ENCODE measurements at regions not wholly inside any gene's neighbourhood (a gene's known extent, or its start where the extent isn't known, plus 50 kb on each side); places are given as distances from the start of the nearest gene placed in this dataset.

DNA sequence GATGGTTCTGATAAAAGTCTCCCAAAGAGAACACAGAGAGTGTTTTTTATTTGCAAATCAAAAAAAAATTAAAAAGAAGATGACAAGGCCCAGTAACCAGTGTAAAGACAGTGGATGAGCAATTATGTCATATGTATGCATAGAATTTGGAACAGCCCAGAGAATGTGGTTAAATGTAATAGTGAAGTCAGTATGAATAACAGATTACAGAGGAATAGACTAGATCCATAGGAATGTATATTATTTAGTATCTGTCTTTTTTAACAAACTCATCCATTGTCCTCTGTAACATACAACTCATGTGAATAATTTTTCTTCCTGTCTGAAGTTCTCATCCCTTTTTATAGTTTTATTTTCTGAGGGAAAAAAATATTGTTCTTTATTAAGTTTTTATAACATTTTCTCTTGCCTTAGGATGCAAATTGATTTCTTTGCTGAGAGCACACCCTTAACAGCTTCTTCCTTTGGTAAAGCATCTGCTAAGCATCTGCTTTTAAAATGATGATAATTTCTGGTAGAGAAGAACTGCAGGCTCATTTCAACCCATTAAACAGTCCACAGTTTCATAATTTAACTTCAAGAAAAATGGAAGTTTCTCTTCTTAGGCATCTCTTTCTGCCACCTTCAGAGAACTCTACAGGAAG, 266.5 kb upstream of the MTNR1B start:
- TF ChIP-seq, protein P1, sequence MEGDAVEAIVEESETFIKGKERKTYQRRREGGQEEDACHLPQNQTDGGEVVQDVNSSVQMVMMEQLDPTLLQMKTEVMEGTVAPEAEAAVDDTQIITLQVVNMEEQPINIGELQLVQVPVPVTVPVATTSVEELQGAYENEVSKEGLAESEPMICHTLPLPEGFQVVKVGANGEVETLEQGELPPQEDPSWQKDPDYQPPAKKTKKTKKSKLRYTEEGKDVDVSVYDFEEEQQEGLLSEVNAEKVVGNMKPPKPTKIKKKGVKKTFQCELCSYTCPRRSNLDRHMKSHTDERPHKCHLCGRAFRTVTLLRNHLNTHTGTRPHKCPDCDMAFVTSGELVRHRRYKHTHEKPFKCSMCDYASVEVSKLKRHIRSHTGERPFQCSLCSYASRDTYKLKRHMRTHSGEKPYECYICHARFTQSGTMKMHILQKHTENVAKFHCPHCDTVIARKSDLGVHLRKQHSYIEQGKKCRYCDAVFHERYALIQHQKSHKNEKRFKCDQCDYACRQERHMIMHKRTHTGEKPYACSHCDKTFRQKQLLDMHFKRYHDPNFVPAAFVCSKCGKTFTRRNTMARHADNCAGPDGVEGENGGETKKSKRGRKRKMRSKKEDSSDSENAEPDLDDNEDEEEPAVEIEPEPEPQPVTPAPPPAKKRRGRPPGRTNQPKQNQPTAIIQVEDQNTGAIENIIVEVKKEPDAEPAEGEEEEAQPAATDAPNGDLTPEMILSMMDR (IDR thresholded peaks at IDR 0.05; ENCODE audit: borderline replicate concordance, control extremely low read depth, extremely low read depth, insufficient read depth, missing control alignments): no peak
- no peak for DNase-seq (ENCODE audit: low spot score)
- in situ Hi-C loops (cut with MboI; ENCODE audit: low sequenced_read_pairs, unreplicated experiment): no loop called here

DNA sequence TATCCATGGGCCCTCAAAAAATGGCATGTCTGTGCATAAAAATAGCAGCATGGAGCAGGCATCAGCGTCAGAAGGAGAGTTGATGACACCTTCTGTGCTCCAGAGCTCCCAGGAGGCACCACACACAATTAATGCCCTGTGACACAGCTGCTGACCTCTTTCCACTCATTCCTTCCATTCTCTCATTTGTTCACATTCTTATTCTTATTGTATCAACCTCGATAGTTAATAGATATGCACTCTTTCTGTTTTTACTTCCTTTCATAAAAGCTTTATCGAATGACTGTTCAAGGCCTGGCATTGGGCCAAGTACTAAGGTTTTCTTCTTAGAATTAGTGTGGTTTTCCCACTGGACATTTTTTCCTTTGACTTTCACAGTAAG, 266.0 kb upstream of the MTNR1B start:
- no peak for DNase-seq (ENCODE audit: low spot score)
- TF ChIP-seq, protein P1 (IDR thresholded peaks at IDR 0.05; ENCODE audit: borderline replicate concordance, control extremely low read depth, extremely low read depth, insufficient read depth, missing control alignments): no peak
- in situ Hi-C loops (cut with MboI; ENCODE audit: low sequenced_read_pairs, unreplicated experiment): no loop called here

DNA sequence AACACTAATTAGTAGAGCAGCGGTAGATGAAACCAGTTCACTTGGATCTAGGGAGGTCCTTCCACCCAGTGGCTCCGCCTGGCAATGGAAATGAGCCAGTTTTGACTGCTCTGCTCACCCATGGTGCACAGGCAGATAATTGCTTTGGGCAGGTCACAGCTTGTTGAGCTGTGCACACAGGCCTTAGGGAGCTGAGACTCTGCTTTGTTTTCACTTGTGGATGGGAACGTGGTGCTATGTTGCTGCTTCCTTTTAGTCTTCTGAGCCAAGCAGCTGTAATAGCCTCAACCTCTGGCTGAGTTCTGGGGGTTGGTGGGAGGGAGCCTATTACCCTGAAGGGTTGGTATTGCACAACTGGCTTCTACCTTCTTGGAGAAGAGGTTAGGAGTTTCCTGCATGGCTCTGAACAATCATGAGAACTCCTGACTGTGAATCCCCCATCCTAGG, 262.3 kb upstream of the MTNR1B start:
- in situ Hi-C loops (cut with MboI; ENCODE audit: low sequenced_read_pairs, unreplicated experiment): no loop called here
- no peak for DNase-seq (ENCODE audit: low spot score)

DNA sequence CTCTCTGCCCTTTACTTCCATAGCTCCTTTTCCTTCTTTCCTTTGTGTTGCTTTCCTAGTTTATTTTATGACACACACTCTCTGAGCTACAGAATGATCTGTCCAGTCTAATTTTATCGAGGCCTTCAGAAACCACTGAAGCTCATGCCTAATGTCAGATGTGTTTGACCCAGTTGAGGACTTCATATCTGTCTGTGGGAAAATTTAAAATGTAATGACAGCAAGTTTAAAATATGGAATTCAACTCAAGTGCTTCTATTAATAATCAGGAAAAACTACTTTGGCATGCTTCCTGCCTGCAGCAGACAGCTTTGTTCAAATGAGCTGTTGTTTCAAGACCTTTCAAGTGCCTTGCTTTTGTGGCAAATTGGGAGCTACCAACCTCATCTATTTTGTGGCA, 261.8 kb upstream of the MTNR1B start:
- DNase-seq (ENCODE audit: low spot score): no peak
- TF ChIP-seq, protein P1 (IDR thresholded peaks at IDR 0.05; ENCODE audit: borderline replicate concordance, control extremely low read depth, extremely low read depth, insufficient read depth, missing control alignments): no peak
- in situ Hi-C loops (cut with MboI; ENCODE audit: low sequenced_read_pairs, unreplicated experiment): no loop called here

More for the DNA sequence above, 262.3 kb upstream of the MTNR1B start:
- TF ChIP-seq, protein P1 (IDR thresholded peaks at IDR 0.05; ENCODE audit: borderline replicate concordance, control extremely low read depth, extremely low read depth, insufficient read depth, missing control alignments): no peak

DNA sequence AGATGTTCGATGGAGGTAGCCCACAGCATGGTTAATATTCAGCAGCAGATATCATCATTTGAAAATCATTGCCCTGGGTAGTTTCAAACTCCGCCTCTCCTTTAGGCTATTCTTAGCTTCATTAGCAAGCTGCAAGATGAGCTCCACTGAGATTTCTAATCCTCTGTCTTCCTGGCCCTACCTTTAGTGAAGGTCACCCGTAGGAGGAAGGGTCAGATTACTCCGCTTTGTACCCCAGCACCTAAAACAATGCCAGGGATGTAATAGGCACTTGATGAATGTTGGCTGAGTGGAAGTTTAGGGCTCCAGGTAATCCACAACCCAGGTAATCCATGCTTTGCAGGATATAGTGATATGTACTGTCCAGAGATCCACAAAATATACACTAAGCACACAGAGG, 260.1 kb upstream of the MTNR1B start:
- no peak for DNase-seq (ENCODE audit: low spot score)
- in situ Hi-C loops (cut with MboI; ENCODE audit: low sequenced_read_pairs, unreplicated experiment): no loop called here
- TF ChIP-seq, protein P1 (IDR thresholded peaks at IDR 0.05; ENCODE audit: borderline replicate concordance, control extremely low read depth, extremely low read depth, insufficient read depth, missing control alignments): no peak

DNA sequence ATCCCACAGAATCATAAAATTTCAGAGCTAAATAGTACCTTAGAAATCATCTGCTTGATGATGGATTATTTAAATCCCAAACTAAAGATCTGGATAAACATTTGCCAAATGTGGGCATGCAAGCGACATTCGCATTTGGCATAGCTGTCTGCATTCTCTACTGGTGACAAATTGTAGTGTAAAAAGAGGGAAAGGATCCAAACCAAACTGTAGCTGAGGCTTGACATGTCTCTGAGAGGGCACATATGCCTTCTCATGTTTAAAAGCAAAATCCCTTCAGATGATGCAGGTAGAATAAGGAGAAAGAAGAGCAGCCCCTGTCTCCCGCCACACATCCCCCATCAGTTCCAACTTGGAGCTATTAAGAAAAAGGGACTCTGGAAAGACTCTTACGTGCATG, 257.5 kb upstream of the MTNR1B start:
- in situ Hi-C loops (cut with MboI; ENCODE audit: low sequenced_read_pairs, unreplicated experiment): no loop called here
- TF ChIP-seq, protein P1 (IDR thresholded peaks at IDR 0.05; ENCODE audit: borderline replicate concordance, control extremely low read depth, extremely low read depth, insufficient read depth, missing control alignments): no peak

More for the DNA sequence above, 257.5 kb upstream of the MTNR1B start:
- no peak for DNase-seq (ENCODE audit: low spot score)
